Activated T-helper 17 cell treated with anti-CD3 and anti-CD28 coated beads, Interleukin-2, amount 50 U/mL, for 72 hours (primary cell): ENCODE measurements at regions not wholly inside any gene's neighbourhood (a gene's known extent, or its start where the extent isn't known, plus 50 kb on each side); places are given as distances from the start of the nearest gene placed in this dataset.

Experiments
- ATAC-seq: fragments of 150-1000 bp; cut with Tn5 transposase; replicated peaks from 2 replicates; pipeline ENCODE4 v1.10.0; 2021; ENCODE audit warnings: mild to moderate bottlenecking, moderate library complexity
- H3K27ac Mint-ChIP-seq: one replicate; pipeline ENCODE4 v1.8.0; 2022; ENCODE audit warnings: mixed read lengths
- H3K27me3 Mint-ChIP-seq: one replicate; pipeline ENCODE4 v1.8.0; 2022; ENCODE audit warnings: mixed read lengths
- H3K36me3 Mint-ChIP-seq: one replicate; pipeline ENCODE4 v1.8.0; 2022; ENCODE audit warnings: low read depth, mild to moderate bottlenecking, mixed read lengths
- H3K4me1 Mint-ChIP-seq: one replicate; pipeline ENCODE4 v1.8.0; 2022; ENCODE audit warnings: mixed read lengths
- H3K4me3 Mint-ChIP-seq: one replicate; pipeline ENCODE4 v1.8.0; 2022; ENCODE audit warnings: mild to moderate bottlenecking, mixed read lengths
- H3K9me3 Mint-ChIP-seq: one replicate; pipeline ENCODE4 v1.8.0; 2022; ENCODE audit warnings: mixed read lengths

GRCh38 chr7:57370066-57370738 is 79.8 kb upstream of the ZNF716 start:
- H3K27me3 Mint-ChIP-seq = no peaks in the 10 kb centered on the region
- no peak overlapping the region for H3K27ac Mint-ChIP-seq
- no peaks in the 10 kb centered on the region for H3K4me1 Mint-ChIP-seq
- ATAC-seq = no peak
- no peaks in the 10 kb centered on the region for H3K36me3 Mint-ChIP-seq
- H3K4me3 Mint-ChIP-seq = no peak overlapping the region
- H3K9me3 Mint-ChIP-seq = peaks cover 37% of the 10 kb centered on the region

GRCh38 chr7:57370739-57371098 is 79.3 kb upstream of the ZNF716 start:
- ATAC-seq = no peak
- Mint-ChIP-seq H3K27me3 (no peaks in the 10 kb centered on the region), H3K36me3 (no peaks in the 10 kb centered on the region), H3K9me3 (peaks cover 42% of the 10 kb centered on the region), H3K4me3 (no peak overlapping the region), H3K27ac (no peak overlapping the region), H3K4me1 (no peaks in the 10 kb centered on the region)

- Mint-ChIP-seq H3K36me3 (no peaks in the 10 kb centered on the region), H3K4me1 (no peaks in the 10 kb centered on the region), H3K27ac (no peak overlapping the region), H3K4me3 (no peak overlapping the region), H3K27me3 (no peaks in the 10 kb centered on the region), H3K9me3 (peaks cover 41% of the 10 kb centered on the region)
- ATAC-seq = no peak
These were observed 74.2 kb upstream of the ZNF716 start for GRCh38 chr7:57375783-57376182.

GRCh38 chr7:57381581-57381980 is 68.4 kb upstream of the ZNF716 start:
- Mint-ChIP-seq H3K9me3 (peaks cover 15% of the 10 kb centered on the region), H3K4me1 (no peaks in the 10 kb centered on the region), H3K36me3 (no peaks in the 10 kb centered on the region), H3K27ac (no peak overlapping the region), H3K27me3 (no peaks in the 10 kb centered on the region), H3K4me3 (no peak overlapping the region)
- ATAC-seq = no peak

GRCh38 chr7:57384380-57384779 is 65.6 kb upstream of the ZNF716 start:
- Mint-ChIP-seq H3K4me1 (no peaks in the 10 kb centered on the region), H3K27me3 (no peaks in the 10 kb centered on the region), H3K4me3 (no peak overlapping the region), H3K27ac (no peak overlapping the region), H3K9me3 (peaks cover 14% of the 10 kb centered on the region), H3K36me3 (no peaks in the 10 kb centered on the region)
- no peak for ATAC-seq

GRCh38 chr7:57385668-57386067 is 64.3 kb upstream of the ZNF716 start:
- no peak overlapping the region for H3K27ac Mint-ChIP-seq

GRCh38 chr7:57388761-57389160 is 61.2 kb upstream of the ZNF716 start:
- Mint-ChIP-seq H3K4me3 (no peak overlapping the region), H3K4me1 (no peaks in the 10 kb centered on the region), H3K27me3 (no peaks in the 10 kb centered on the region), H3K9me3 (peaks cover 13% of the 10 kb centered on the region), H3K27ac (no peak overlapping the region), H3K36me3 (no peaks in the 10 kb centered on the region)
- no peak for ATAC-seq

More at GRCh38 chr7:57385668-57386067, 64.3 kb upstream of the ZNF716 start:
- no peak for ATAC-seq
- Mint-ChIP-seq H3K9me3 (peaks cover 19% of the 10 kb centered on the region), H3K36me3 (no peaks in the 10 kb centered on the region), H3K27me3 (no peaks in the 10 kb centered on the region), H3K4me3 (no peak overlapping the region), H3K4me1 (no peaks in the 10 kb centered on the region)

- Mint-ChIP-seq H3K27ac (no peak overlapping the region), H3K4me1 (no peaks in the 10 kb centered on the region), H3K36me3 (no peaks in the 10 kb centered on the region), H3K9me3 (peaks cover 12% of the 10 kb centered on the region), H3K27me3 (no peaks in the 10 kb centered on the region), H3K4me3 (no peak overlapping the region)
- no peak for ATAC-seq
These were observed 51.4 kb upstream of the ZNF716 start for GRCh38 chr7:57398548-57398947.

- Mint-ChIP-seq H3K9me3 (peaks cover 12% of the 10 kb centered on the region), H3K36me3 (no peaks in the 10 kb centered on the region), H3K4me3 (no peak overlapping the region), H3K4me1 (no peaks in the 10 kb centered on the region), H3K27ac (no peak overlapping the region), H3K27me3 (no peaks in the 10 kb centered on the region)
- ATAC-seq = no peak
These were observed 50.6 kb upstream of the ZNF716 start for GRCh38 chr7:57399251-57399940.

GRCh38 chr7:57399972-57400371 is 50.0 kb upstream of the ZNF716 start:
- Mint-ChIP-seq H3K4me3 (no peak overlapping the region), H3K27me3 (no peaks in the 10 kb centered on the region), H3K27ac (no peak overlapping the region), H3K36me3 (no peaks in the 10 kb centered on the region), H3K9me3 (peaks cover 12% of the 10 kb centered on the region), H3K4me1 (no peaks in the 10 kb centered on the region)
- no peak for ATAC-seq
